ENCODE measurements at regions not wholly inside any gene's neighbourhood (a gene's known extent, or its start where the extent isn't known, plus 50 kb on each side); places are given as distances from the start of the nearest gene placed in this dataset.

DNA sequence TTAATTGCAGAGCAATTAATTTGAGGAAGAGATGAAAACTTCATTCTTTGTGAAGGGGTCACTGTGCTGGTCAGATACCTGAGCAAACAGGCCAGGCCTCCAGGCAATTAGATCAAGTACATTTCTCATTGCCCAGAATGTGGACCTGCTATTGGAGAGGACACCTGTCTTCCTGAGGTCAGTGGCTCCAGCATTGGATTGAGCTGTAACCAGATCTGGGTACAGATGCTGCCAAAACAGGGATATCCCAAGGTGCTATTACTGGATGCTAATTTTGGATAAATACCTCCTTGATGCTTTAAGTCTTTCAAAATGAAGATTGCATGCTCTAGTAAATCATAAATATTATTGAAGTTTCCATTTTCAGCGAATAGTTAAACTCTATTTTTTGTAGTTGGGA is 131.5 kb downstream of the FAM161A start:
- Mint-ChIP-seq H3K4me3 (no peak overlapping the region), H3K9me3 (peaks cover 7% of the 10 kb centered on the region), H3K4me1 (no peaks in the 10 kb centered on the region), H3K27ac (no peak overlapping the region), H3K36me3 (ENCODE audit: low read depth) (no peaks in the 10 kb centered on the region), H3K27me3 (ENCODE audit: insufficient read depth) (no peaks in the 10 kb centered on the region)
- TF ChIP-seq, protein P1, sequence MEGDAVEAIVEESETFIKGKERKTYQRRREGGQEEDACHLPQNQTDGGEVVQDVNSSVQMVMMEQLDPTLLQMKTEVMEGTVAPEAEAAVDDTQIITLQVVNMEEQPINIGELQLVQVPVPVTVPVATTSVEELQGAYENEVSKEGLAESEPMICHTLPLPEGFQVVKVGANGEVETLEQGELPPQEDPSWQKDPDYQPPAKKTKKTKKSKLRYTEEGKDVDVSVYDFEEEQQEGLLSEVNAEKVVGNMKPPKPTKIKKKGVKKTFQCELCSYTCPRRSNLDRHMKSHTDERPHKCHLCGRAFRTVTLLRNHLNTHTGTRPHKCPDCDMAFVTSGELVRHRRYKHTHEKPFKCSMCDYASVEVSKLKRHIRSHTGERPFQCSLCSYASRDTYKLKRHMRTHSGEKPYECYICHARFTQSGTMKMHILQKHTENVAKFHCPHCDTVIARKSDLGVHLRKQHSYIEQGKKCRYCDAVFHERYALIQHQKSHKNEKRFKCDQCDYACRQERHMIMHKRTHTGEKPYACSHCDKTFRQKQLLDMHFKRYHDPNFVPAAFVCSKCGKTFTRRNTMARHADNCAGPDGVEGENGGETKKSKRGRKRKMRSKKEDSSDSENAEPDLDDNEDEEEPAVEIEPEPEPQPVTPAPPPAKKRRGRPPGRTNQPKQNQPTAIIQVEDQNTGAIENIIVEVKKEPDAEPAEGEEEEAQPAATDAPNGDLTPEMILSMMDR (conservative IDR thresholded peaks at IDR 0.05) = no peak
- WGBS, 2 experiments (ENCODE audit: insufficient coverage in 1 of 2, insufficient read length in 1 of 2) = 85% methylated on average over 1 of the region's 1 CpG; no CpG with 5 or more reads in 1 of the 2 experiments
- H3K27me3 ChIP-seq (ENCODE audit: control insufficient read depth, insufficient read depth, low read length, poor library complexity, severe bottlenecking) = no peaks in the 10 kb centered on the region
- no peak overlapping the region for H3K27ac ChIP-seq (ENCODE audit: low read depth, low read length)
- no peak for DNase-seq
- no peak overlapping the region for H3K9ac ChIP-seq (ENCODE audit: extremely low read depth, low read length, poor library complexity, severe bottlenecking)
- no peaks in the 10 kb centered on the region for H3K4me1 ChIP-seq (ENCODE audit: control insufficient read depth, insufficient read depth, low read length)
- no peaks in the 10 kb centered on the region for H3K36me3 ChIP-seq (ENCODE audit: control insufficient read depth, insufficient read depth, low read length)
- no peak overlapping the region for H3K4me3 ChIP-seq (ENCODE audit: low read length)
- H3K9me3 ChIP-seq (ENCODE audit: control insufficient read depth, low read length) = no peaks in the 10 kb centered on the region

DNA sequence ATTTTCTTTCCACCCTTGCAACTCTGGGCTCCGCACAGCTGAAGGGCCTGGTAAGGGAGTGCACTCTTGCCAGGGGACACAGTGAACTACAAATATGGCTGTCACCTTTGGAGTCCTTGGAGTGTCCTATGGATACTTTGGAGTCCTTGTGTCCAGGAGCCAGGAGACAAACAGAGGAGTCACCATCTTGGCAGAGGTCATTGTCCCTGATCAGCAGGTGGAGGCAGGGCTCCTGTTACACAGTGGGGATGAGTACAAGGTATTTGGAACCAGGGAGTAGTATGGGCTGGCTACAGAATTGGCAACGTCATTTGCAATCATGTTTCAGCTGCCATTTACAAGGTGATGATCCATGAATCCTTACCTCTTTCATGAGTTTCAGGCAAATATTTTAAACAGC is 132.5 kb downstream of the FAM161A start:
- no peaks in the 10 kb centered on the region for H3K27me3 ChIP-seq (ENCODE audit: control insufficient read depth, insufficient read depth, low read length, poor library complexity, severe bottlenecking)
- no peak overlapping the region for H3K9ac ChIP-seq (ENCODE audit: extremely low read depth, low read length, poor library complexity, severe bottlenecking)
- TF ChIP-seq, protein P1 (conservative IDR thresholded peaks at IDR 0.05) = no peak
- H3K36me3 ChIP-seq (ENCODE audit: control insufficient read depth, insufficient read depth, low read length) = no peaks in the 10 kb centered on the region
- Mint-ChIP-seq H3K9me3 (peaks cover 3% of the 10 kb centered on the region), H3K4me3 (no peak overlapping the region), H3K27me3 (ENCODE audit: insufficient read depth) (peaks cover 2% of the 10 kb centered on the region), H3K36me3 (ENCODE audit: low read depth) (no peaks in the 10 kb centered on the region), H3K4me1 (no peaks in the 10 kb centered on the region), H3K27ac (no peak overlapping the region)
- no peak overlapping the region for H3K27ac ChIP-seq (ENCODE audit: low read depth, low read length)
- H3K4me1 ChIP-seq (ENCODE audit: control insufficient read depth, insufficient read depth, low read length) = no peaks in the 10 kb centered on the region
- H3K9me3 ChIP-seq (ENCODE audit: control insufficient read depth, low read length) = no peaks in the 10 kb centered on the region
- DNase-seq = no peak
- WGBS, 2 experiments (ENCODE audit: insufficient coverage in 1 of 2, insufficient read length in 1 of 2) = 85 to 100% methylated on average over 1 to 2 of the region's 2 CpGs
- no peak overlapping the region for H3K4me3 ChIP-seq (ENCODE audit: low read length)

DNA sequence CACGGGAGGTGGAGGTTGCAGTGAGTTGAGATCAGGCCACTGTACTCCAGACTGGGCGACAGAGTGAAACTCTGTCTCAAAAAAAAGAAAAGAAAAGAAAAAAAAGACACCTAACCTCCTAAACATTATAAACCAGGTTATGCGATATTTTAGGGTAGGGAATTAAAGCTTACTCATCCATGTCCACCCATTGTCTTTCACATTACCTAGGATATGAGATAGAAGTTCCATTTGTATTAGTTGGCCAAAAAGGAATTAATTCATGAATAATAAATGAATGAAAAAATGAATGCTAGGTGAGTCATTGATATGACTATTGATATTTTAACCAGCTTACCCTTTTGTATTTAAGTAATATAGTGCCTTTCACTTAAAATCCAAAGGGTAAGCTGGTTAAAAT is 132.9 kb downstream of the FAM161A start:
- TF ChIP-seq, protein P1 (conservative IDR thresholded peaks at IDR 0.05) = no peak
- H3K27ac ChIP-seq (ENCODE audit: low read depth, low read length) = no peak overlapping the region
- DNase-seq = no peak
- H3K27ac Mint-ChIP-seq = no peak overlapping the region
- 100% methylated on average over 1 of the region's 3 CpGs; no CpG with 5 or more reads in 1 of the 2 experiments for whole genome bisulfite sequencing, 2 experiments (ENCODE audit: insufficient coverage in 1 of 2, insufficient read length in 1 of 2)
- H3K27me3 ChIP-seq (ENCODE audit: control insufficient read depth, insufficient read depth, low read length, poor library complexity, severe bottlenecking) = no peaks in the 10 kb centered on the region
- no peaks in the 10 kb centered on the region for H3K9me3 ChIP-seq (ENCODE audit: control insufficient read depth, low read length)
- H3K4me3 Mint-ChIP-seq = no peak overlapping the region
- peaks cover 2% of the 10 kb centered on the region for H3K27me3 Mint-ChIP-seq (ENCODE audit: insufficient read depth)
- H3K9ac ChIP-seq (ENCODE audit: extremely low read depth, low read length, poor library complexity, severe bottlenecking) = no peak overlapping the region
- H3K4me3 ChIP-seq (ENCODE audit: low read length) = no peak overlapping the region
- H3K4me1 ChIP-seq (ENCODE audit: control insufficient read depth, insufficient read depth, low read length) = no peaks in the 10 kb centered on the region
- no peaks in the 10 kb centered on the region for H3K36me3 ChIP-seq (ENCODE audit: control insufficient read depth, insufficient read depth, low read length)
- no peaks in the 10 kb centered on the region for H3K36me3 Mint-ChIP-seq (ENCODE audit: low read depth)
- no peaks in the 10 kb centered on the region for H3K9me3 Mint-ChIP-seq
- no peaks in the 10 kb centered on the region for H3K4me1 Mint-ChIP-seq
